Activated naive CD4-positive, alpha-beta T cell treated with anti-CD3 and anti-CD28 coated beads for 36 hours (primary cell): ENCODE measurements at regions not wholly inside any gene's neighbourhood (a gene's known extent, or its start where the extent isn't known, plus 50 kb on each side); places are given as distances from the start of the nearest gene placed in this dataset.

Source experiments
- CTCF ChIA-PET: fragments of 350-600 bp; sonication (Branson Sonifier 250); formaldehyde crosslinking; loops from one replicate; lab custom pipeline; 2021; ENCODE audit warnings: antibody characterized with exemption; lab: Charles Lee
- DNase-seq: peaks from one replicate; pipeline ENCODE4 v3.0.0-alpha.2; 2020
- H3K27ac Mint-ChIP-seq: one replicate; pipeline ENCODE4 v1.8.0; 2021; ENCODE audit warnings: mild to moderate bottlenecking, mixed read lengths
- H3K27me3 Mint-ChIP-seq: one replicate; pipeline ENCODE4 v1.8.0; 2021; ENCODE audit warnings: low read depth, mixed read lengths
- H3K36me3 Mint-ChIP-seq: one replicate; pipeline ENCODE4 v1.8.0; 2021; ENCODE audit warnings: low read depth, mixed read lengths
- H3K4me1 Mint-ChIP-seq: one replicate; pipeline ENCODE4 v1.8.0; 2021; ENCODE audit warnings: low read depth, mixed read lengths
- H3K4me3 Mint-ChIP-seq: one replicate; pipeline ENCODE4 v1.8.0; 2021; ENCODE audit warnings: mild to moderate bottlenecking, moderate library complexity, mixed read lengths
- H3K9me3 Mint-ChIP-seq: one replicate; pipeline ENCODE4 v1.8.0; 2021; ENCODE audit warnings: mixed read lengths
- intact Hi-C: fragments of 100-400 bp; cut with micrococcal nuclease; formaldehyde crosslinking; loops from one replicate; pipeline ENCODE4 v1.15.1; 2023

GRCh38 chr6:168386973-168387372, 54.0 kb upstream of the SMOC2 start:
- intact Hi-C loops = no loop called here
- no peak overlapping the region for H3K27ac Mint-ChIP-seq
- DNase-seq = no peak
- no peak overlapping the region for H3K4me3 Mint-ChIP-seq
- H3K36me3 Mint-ChIP-seq = no peaks in the 10 kb centered on the region
- CTCF ChIA-PET = no interaction called here
- H3K27me3 Mint-ChIP-seq = no peaks in the 10 kb centered on the region
- no peaks in the 10 kb centered on the region for H3K4me1 Mint-ChIP-seq
- no peaks in the 10 kb centered on the region for H3K9me3 Mint-ChIP-seq

GRCh38 chr6:168387426-168387825, 53.6 kb upstream of the SMOC2 start:
- H3K27me3 Mint-ChIP-seq = peaks cover under 1% of the 10 kb centered on the region
- H3K27ac Mint-ChIP-seq = no peak overlapping the region
- CTCF ChIA-PET = no interaction called here
- intact Hi-C loops = no loop called here
- H3K36me3 Mint-ChIP-seq = no peaks in the 10 kb centered on the region
- H3K4me1 Mint-ChIP-seq = no peaks in the 10 kb centered on the region
- H3K4me3 Mint-ChIP-seq = no peak overlapping the region
- H3K9me3 Mint-ChIP-seq = no peaks in the 10 kb centered on the region
- DNase-seq = no peak

GRCh38 chr6:168387911-168388310, 53.1 kb upstream of the SMOC2 start:
- Mint-ChIP-seq H3K27ac (no peak overlapping the region), H3K4me3 (no peak overlapping the region), H3K27me3 (peaks cover 4% of the 10 kb centered on the region), H3K9me3 (no peaks in the 10 kb centered on the region), H3K4me1 (no peaks in the 10 kb centered on the region), H3K36me3 (no peaks in the 10 kb centered on the region)
- no peak for DNase-seq
- intact Hi-C loops = no loop called here
- CTCF ChIA-PET = no interaction called here

GRCh38 chr6:168388641-168389633, 52.0 kb upstream of the SMOC2 start:
- Mint-ChIP-seq H3K27ac (no peak overlapping the region), H3K36me3 (no peaks in the 10 kb centered on the region), H3K9me3 (no peaks in the 10 kb centered on the region), H3K27me3 (peaks cover 4% of the 10 kb centered on the region), H3K4me3 (no peak overlapping the region), H3K4me1 (no peaks in the 10 kb centered on the region)
- no peak for DNase-seq
- CTCF ChIA-PET = no interaction called here
- intact Hi-C loops = no loop called here

GRCh38 chr6:168390749-168391420, 50.1 kb upstream of the SMOC2 start:
- H3K4me3 Mint-ChIP-seq = no peak overlapping the region
- intact Hi-C loops = no loop called here
- DNase-seq = no peak
- peaks cover 4% of the 10 kb centered on the region for H3K27me3 Mint-ChIP-seq
- no peaks in the 10 kb centered on the region for H3K9me3 Mint-ChIP-seq
- H3K4me1 Mint-ChIP-seq = no peaks in the 10 kb centered on the region
- CTCF ChIA-PET = no interaction called here
- no peak overlapping the region for H3K27ac Mint-ChIP-seq
- no peaks in the 10 kb centered on the region for H3K36me3 Mint-ChIP-seq
